Endothelial cell of umbilical vein (primary cell): ENCODE measurements at regions not wholly inside any gene's neighbourhood (a gene's known extent, or its start where the extent isn't known, plus 50 kb on each side); places are given as distances from the start of the nearest gene placed in this dataset.

Source experiments
- BruUV-seq: library from RNA; stranded (reverse); fragments of 400-500 nt; replicated peaks from 2 replicates; lab custom pipeline; 2021; lab: Mats Ljungman, UMichigan
- CTCF ChIA-PET: fragments of 300-600, 350-600 bp; sonication (Branson Sonifier 250); formaldehyde crosslinking; loops from one replicate; lab custom pipeline; 2021; ENCODE audit warnings: antibody characterized with exemption, inconsistent platforms; lab: Charles Lee
- POLR2A ChIA-PET: fragments of 300-600, 350-600 bp; sonication (Branson Sonifier 250); formaldehyde crosslinking; loops from one replicate; lab custom pipeline; 2021; ENCODE audit warnings: antibody characterized with exemption, inconsistent platforms; lab: Charles Lee
- DNase-seq: peaks from one replicate; pipeline ENCODE4 v3.0.0-alpha.2; 2011; ENCODE audit warnings: low read depth, low spot score
- FAIRE-seq: peaks from 2 replicates; lab custom pipeline; 2011; peaks lifted over from hg19 to GRCh38; lab: Jason Lieb, UNC
- H2AFZ ChIP-seq: 2 replicates; pipeline ENCODE4 v1.6.0; 2012; ENCODE audit warnings: low read depth, low read length, control low read depth, inconsistent platforms
- H3K27ac ChIP-seq: 2 replicates; pipeline ENCODE4 v1.5.1; 2011; ENCODE audit warnings: low read depth, mild to moderate bottlenecking, control low read depth, low read length, moderate library complexity; ENCODE audit not compliant: insufficient read depth
- H3K27me3 ChIP-seq, 2 experiments: 2 replicates each; pipeline versions ENCODE4 v1.6.0 to v1.6.1; 2011; ENCODE audit warnings: low read length in 2 of 2, mixed read lengths in 1 of 2; ENCODE audit not compliant: control insufficient read depth in 2 of 2, insufficient read depth in 2 of 2
- H3K36me3 ChIP-seq, 2 experiments: 2 replicates in 1 of 2; 3 replicates in 1 of 2; pipeline ENCODE4 v1.5.1; 2011; ENCODE audit warnings: low read length in 2 of 2, mild to moderate bottlenecking in 1 of 2, moderate library complexity in 1 of 2; ENCODE audit not compliant: control insufficient read depth in 2 of 2, insufficient read depth in 2 of 2; ENCODE audit errors: extremely low read depth in 1 of 2
- H3K4me1 ChIP-seq: 3 replicates; pipeline ENCODE4 v1.5.1; 2011; ENCODE audit warnings: mild to moderate bottlenecking, low read length; ENCODE audit not compliant: control insufficient read depth, insufficient read depth; ENCODE audit errors: extremely low read depth
- H3K4me2 ChIP-seq: 2 replicates; pipeline ENCODE4 v1.6.1; 2011; ENCODE audit warnings: low read length, control low read depth, mixed read lengths; ENCODE audit not compliant: insufficient read depth
- H3K4me3 ChIP-seq, 3 experiments: fragments of 200-600 bp in 1 of 3; sonication (generic), shearing (Covaris generic) in 1 of 3; replicated peaks in 1 of 3; 2 replicates each; pipeline ENCODE4 v1.5.1; 2011 to 2016; ENCODE audit warnings: control low read depth in 3 of 3, low read length in 3 of 3, mild to moderate bottlenecking in 2 of 3, inconsistent platforms in 1 of 3, low read depth in 1 of 3, moderate library complexity in 1 of 3; ENCODE audit not compliant: insufficient read depth in 1 of 3
- H3K79me2 ChIP-seq: 2 replicates; pipeline ENCODE4 v1.6.0; 2012; ENCODE audit warnings: low read length, inconsistent platforms; ENCODE audit not compliant: control insufficient read depth, insufficient read depth
- H3K9ac ChIP-seq: replicated peaks from 2 replicates; pipeline ENCODE3; 2011; ENCODE audit warnings: low read length, control low read depth; ENCODE audit not compliant: insufficient read depth; ENCODE audit errors: extremely low read depth
- H3K9me1 ChIP-seq: replicated peaks from 3 replicates; pipeline ENCODE4 v1.6.0; 2011; ENCODE audit warnings: mild to moderate bottlenecking, low read length; ENCODE audit not compliant: control insufficient read depth, insufficient read depth; ENCODE audit errors: extremely low read depth
- H3K9me3 ChIP-seq: replicated peaks from 2 replicates; pipeline ENCODE4 v1.5.1; 2012; ENCODE audit warnings: low read length, inconsistent platforms; ENCODE audit not compliant: control insufficient read depth, insufficient read depth
- H4K20me1 ChIP-seq: replicated peaks from 2 replicates; pipeline ENCODE3; 2011; ENCODE audit warnings: mild to moderate bottlenecking, low read length; ENCODE audit not compliant: control insufficient read depth, insufficient read depth; ENCODE audit errors: extremely low read depth
- CTCF ChIP-seq, 2 donors: IDR thresholded peaks; 1 replicate in 1 of 2; 2 replicates in 1 of 2; pipeline ENCODE4 v1.5.1; 2011; ENCODE audit warnings: low read length in 2 of 2, mild to moderate bottlenecking in 2 of 2, moderate library complexity in 2 of 2, control low read depth in 1 of 2, inconsistent platforms in 1 of 2, low read depth in 1 of 2; ENCODE audit not compliant: insufficient read depth in 1 of 2; ENCODE audit errors: extremely low read depth in 1 of 2
- EZH2 ChIP-seq: IDR thresholded peaks from 2 replicates; pipeline ENCODE4 v1.6.1; 2012; ENCODE audit warnings: borderline replicate concordance, low read depth, mild to moderate bottlenecking, moderate library complexity, low read length, inconsistent platforms; ENCODE audit not compliant: severe bottlenecking
- FOS ChIP-seq: IDR thresholded peaks from 2 replicates; pipeline ENCODE4 v1.6.1; 2011; ENCODE audit warnings: mild to moderate bottlenecking, low read length, moderate library complexity, borderline replicate concordance; ENCODE audit not compliant: insufficient read depth
- GATA2 ChIP-seq: IDR thresholded peaks from 2 replicates; pipeline ENCODE4 v1.7.0; 2011; ENCODE audit warnings: low read depth, mild to moderate bottlenecking, moderate library complexity, mixed read lengths, low read length; ENCODE audit not compliant: insufficient read length, insufficient read depth
- JUN ChIP-seq: IDR thresholded peaks from 2 replicates; pipeline ENCODE4 v1.6.1; 2011; ENCODE audit warnings: borderline replicate concordance, low read depth; ENCODE audit not compliant: insufficient read length, insufficient read depth
- MAX ChIP-seq: IDR thresholded peaks from 2 replicates; pipeline ENCODE4 v1.6.1; 2011; ENCODE audit not compliant: insufficient read depth, insufficient read length
- POLR2A ChIP-seq: IDR thresholded peaks from 2 replicates; pipeline ENCODE4 v1.6.1; 2012; ENCODE audit warnings: low read depth, mild to moderate bottlenecking, control low read depth, low read length
- POLR2AphosphoS5 ChIP-seq: IDR thresholded peaks from 2 replicates; pipeline ENCODE4 v1.6.1; 2012; ENCODE audit warnings: low read depth, mild to moderate bottlenecking, control low read depth, low read length, moderate library complexity; ENCODE audit not compliant: insufficient read depth
- dilution Hi-C: fragments of 300-500 bp; cut with MboI; formaldehyde crosslinking; loops from one replicate; pipeline ENCODE4 v1.15.0; 2019; ENCODE audit warnings: low sequenced_read_pairs; ENCODE audit not compliant: extremely low pct_ligation_motif_present
- intact Hi-C: fragments of 100-400 bp; cut with micrococcal nuclease; formaldehyde crosslinking; loops from one replicate; pipeline ENCODE4 v1.10.0; 2022

- no peak for TF ChIP-seq MAX
- TF ChIP-seq CTCF (IDR thresholded peaks at IDR 0.05; ENCODE audit: extremely low read depth in 1 of 2, insufficient read depth in 1 of 2, low read depth in 1 of 2, low read length in 2 of 2): no peak
- TF ChIP-seq EZH2: no peak
- TF ChIP-seq JUN: no peak
- no peak for TF ChIP-seq POLR2AphosphoS5
- no peak for TF ChIP-seq POLR2A
- no peak for TF ChIP-seq FOS
- TF ChIP-seq GATA2: no peak
- Histone ChIP-seq H3K9ac (no peak overlapping the region), H3K79me2 (no peaks in the 10 kb centered on the region), H3K4me1 (no peaks in the 10 kb centered on the region), H4K20me1 (no peaks in the 10 kb centered on the region), H2AFZ (no peak overlapping the region), H3K27me3 (no peaks in the 10 kb centered on the region), H3K36me3 (no peaks in the 10 kb centered on the region), H3K9me3 (no peaks in the 10 kb centered on the region), H3K4me3 (no peak overlapping the region), H3K27ac (no peak overlapping the region), H3K9me1 (no peaks in the 10 kb centered on the region), H3K4me2 (no peak overlapping the region)
- no TSS peak for BruUV-seq
- FAIRE-seq: no peak
- POLR2A ChIA-PET: no interaction called here
- dilution Hi-C loops (no loop called here), intact Hi-C loops (no loop called here)
- no peak for DNase-seq
- CTCF ChIA-PET: no interaction called here
Observed at GRCh38 chr2:238789317-238789806, 58.5 kb upstream of the TWIST2 start.
